ENCODE measurements at regions not wholly inside any gene's neighbourhood (a gene's known extent, or its start where the extent isn't known, plus 50 kb on each side); places are given as distances from the start of the nearest gene placed in this dataset.

DNA sequence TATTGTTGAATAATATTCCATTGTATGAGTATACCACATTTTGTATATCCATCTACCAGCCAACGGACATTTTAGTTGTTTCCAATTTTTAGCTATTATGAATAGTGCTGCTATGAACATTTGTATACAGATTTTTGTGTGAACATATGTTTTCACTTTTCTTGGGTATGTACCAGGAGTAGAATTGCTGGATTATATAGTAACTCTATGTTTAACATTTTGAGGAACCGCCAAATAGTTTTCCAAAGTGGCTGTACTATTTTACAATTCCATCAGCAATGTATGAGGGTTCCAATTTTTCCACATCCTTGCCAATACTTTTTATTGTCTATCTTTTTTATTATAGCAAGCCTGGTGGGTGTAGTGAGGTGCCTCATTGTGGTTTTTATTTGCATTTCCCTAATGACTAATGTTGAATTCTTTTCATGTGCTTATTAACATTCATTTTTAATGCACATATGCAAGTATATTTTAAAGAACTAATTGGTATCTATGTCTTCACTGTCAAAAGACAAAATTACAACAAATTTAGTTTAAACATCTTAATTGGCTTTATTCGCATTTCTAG is 77.5 kb upstream of the PIAS1 start:
- DNase-seq, result no peak
- Histone ChIP-seq H3K27me3 (ENCODE audit: control insufficient read depth, insufficient read depth, low read length) (no peaks in the 10 kb centered on the region), H3K4me3 (ENCODE audit: insufficient read depth, low read depth, low read length) (no peak overlapping the region), H3K36me3 (replicated peaks; ENCODE audit: control insufficient read depth, insufficient read depth, low read length) (no peaks in the 10 kb centered on the region)

DNA sequence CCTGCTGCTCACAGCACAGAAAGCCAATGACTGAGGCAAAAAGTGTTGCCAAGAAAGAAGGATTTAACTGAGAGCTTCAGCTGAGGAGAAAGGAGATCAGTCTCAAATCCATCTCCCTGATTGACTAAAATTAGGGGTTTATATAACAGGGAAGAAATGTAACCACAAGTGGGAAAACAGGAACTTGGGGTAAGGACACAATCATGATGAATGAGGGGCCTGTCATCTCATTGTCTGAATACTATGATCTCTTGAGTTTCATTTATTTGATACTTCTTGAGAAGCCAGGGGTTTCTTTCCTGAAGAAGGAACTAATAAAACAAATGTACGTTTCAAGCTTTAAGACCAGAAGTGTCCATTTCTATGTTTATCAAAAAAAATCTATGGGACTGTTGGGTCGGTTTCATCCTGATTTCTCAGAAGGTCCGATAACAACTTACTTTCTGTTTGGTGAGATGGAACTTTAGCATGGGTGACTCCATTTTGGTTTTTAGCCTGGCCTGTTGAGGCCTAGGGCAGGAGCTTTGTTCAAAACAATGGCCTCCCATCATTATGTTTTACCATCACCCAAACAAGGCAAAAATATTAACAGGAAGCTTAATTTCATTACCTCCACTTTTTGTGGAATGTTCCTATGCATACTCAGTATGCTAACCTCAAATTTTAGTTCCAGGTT is 76.6 kb upstream of the PIAS1 start:
- no peak for DNase-seq
- H3K4me3 ChIP-seq (ENCODE audit: insufficient read depth, low read depth, low read length), result no peak overlapping the region
- H3K36me3 ChIP-seq (replicated peaks; ENCODE audit: control insufficient read depth, insufficient read depth, low read length), result no peaks in the 10 kb centered on the region
- H3K27me3 ChIP-seq (ENCODE audit: control insufficient read depth, insufficient read depth, low read length), result no peaks in the 10 kb centered on the region

DNA sequence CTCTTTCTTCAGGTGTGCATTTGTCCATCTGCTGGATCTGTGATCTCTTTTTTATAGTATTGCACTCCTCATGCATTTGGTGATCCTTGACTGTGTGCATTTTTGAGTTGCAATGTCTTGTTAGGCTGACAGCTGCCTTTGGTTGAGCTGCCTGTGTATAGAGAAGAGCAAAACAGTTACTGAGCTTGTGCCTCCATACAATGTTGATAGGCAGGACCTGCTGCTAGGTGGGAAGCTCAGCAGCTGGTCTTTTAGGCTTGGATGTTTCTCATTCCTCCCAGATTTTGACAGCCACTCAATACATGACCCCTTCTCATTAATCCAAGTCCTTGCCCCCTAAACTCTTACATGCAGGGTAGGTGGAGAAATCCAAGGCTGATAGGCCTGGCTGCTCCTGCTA is 74.8 kb upstream of the PIAS1 start:
- Histone ChIP-seq H3K36me3 (replicated peaks; ENCODE audit: control insufficient read depth, insufficient read depth, low read length) (no peaks in the 10 kb centered on the region), H3K27me3 (ENCODE audit: control insufficient read depth, insufficient read depth, low read length) (no peaks in the 10 kb centered on the region), H3K4me3 (ENCODE audit: insufficient read depth, low read depth, low read length) (no peak overlapping the region)
- no peak for DNase-seq

- Histone ChIP-seq H3K36me3 (replicated peaks; ENCODE audit: control insufficient read depth, insufficient read depth, low read length) (no peaks in the 10 kb centered on the region), H3K4me3 (ENCODE audit: insufficient read depth, low read depth, low read length) (no peak overlapping the region), H3K27me3 (ENCODE audit: control insufficient read depth, insufficient read depth, low read length) (no peaks in the 10 kb centered on the region)
- no peak for DNase-seq
Measured at GRCh38 chr15:67980171-67980570, 73.9 kb upstream of the PIAS1 start.

GRCh38 chr15:67980773-67981685 is 73.1 kb upstream of the PIAS1 start:
- no peak overlapping the region for H3K4me3 ChIP-seq (ENCODE audit: insufficient read depth, low read depth, low read length)
- DNase-seq, result peak; percentile 22
- no peaks in the 10 kb centered on the region for H3K27me3 ChIP-seq (ENCODE audit: control insufficient read depth, insufficient read depth, low read length)
- no peaks in the 10 kb centered on the region for H3K36me3 ChIP-seq (replicated peaks; ENCODE audit: control insufficient read depth, insufficient read depth, low read length)

GRCh38 chr15:67981848-67982247 is 72.3 kb upstream of the PIAS1 start:
- Histone ChIP-seq H3K36me3 (replicated peaks; ENCODE audit: control insufficient read depth, insufficient read depth, low read length) (no peaks in the 10 kb centered on the region), H3K4me3 (ENCODE audit: insufficient read depth, low read depth, low read length) (no peak overlapping the region), H3K27me3 (ENCODE audit: control insufficient read depth, insufficient read depth, low read length) (no peaks in the 10 kb centered on the region)
- no peak for DNase-seq

GRCh38 chr15:67991706-67992105 is 62.4 kb upstream of the PIAS1 start:
- H3K36me3 ChIP-seq (replicated peaks; ENCODE audit: control insufficient read depth, insufficient read depth, low read length), result no peaks in the 10 kb centered on the region

DNA sequence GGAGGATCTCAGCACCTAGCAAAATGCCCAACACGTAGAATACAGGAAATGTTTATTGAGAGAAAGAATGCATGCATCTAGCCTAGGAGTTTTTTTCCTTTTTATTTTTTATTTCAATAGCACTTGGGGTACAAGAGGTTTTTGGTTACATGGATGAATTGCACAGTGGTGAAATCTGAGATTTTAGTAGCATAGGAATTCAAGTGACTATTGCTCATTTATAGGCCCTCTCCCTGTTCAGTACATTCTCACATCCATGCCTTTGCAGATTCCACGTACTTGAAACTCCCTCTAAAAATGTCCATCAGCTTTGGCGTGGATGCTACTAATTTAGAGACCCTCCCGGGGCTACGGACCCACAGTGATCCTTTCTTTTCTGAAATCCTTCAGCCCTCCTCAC is 61.7 kb upstream of the PIAS1 start:
- Histone ChIP-seq H3K4me3 (ENCODE audit: insufficient read depth, low read depth, low read length) (no peak overlapping the region), H3K36me3 (replicated peaks; ENCODE audit: control insufficient read depth, insufficient read depth, low read length) (no peaks in the 10 kb centered on the region), H3K27me3 (ENCODE audit: control insufficient read depth, insufficient read depth, low read length) (no peaks in the 10 kb centered on the region)
- no peak for DNase-seq

More at GRCh38 chr15:67991706-67992105, 62.4 kb upstream of the PIAS1 start:
- H3K4me3 ChIP-seq (ENCODE audit: insufficient read depth, low read depth, low read length), result no peak overlapping the region
- H3K27me3 ChIP-seq (ENCODE audit: control insufficient read depth, insufficient read depth, low read length), result no peaks in the 10 kb centered on the region
- DNase-seq, result no peak

- no peaks in the 10 kb centered on the region for H3K27me3 ChIP-seq (ENCODE audit: control insufficient read depth, insufficient read depth, low read length)
- DNase-seq, result no peak
- no peaks in the 10 kb centered on the region for H3K36me3 ChIP-seq (replicated peaks; ENCODE audit: control insufficient read depth, insufficient read depth, low read length)
- H3K4me3 ChIP-seq (ENCODE audit: insufficient read depth, low read depth, low read length), result no peak overlapping the region
Measured at GRCh38 chr15:67992834-67993233, 61.3 kb upstream of the PIAS1 start.

- no peak for DNase-seq
- Histone ChIP-seq H3K4me3 (ENCODE audit: insufficient read depth, low read depth, low read length) (no peak overlapping the region), H3K27me3 (ENCODE audit: control insufficient read depth, insufficient read depth, low read length) (no peaks in the 10 kb centered on the region), H3K36me3 (replicated peaks; ENCODE audit: control insufficient read depth, insufficient read depth, low read length) (no peaks in the 10 kb centered on the region)
Measured at GRCh38 chr15:67997996-67998395, 56.1 kb upstream of the PIAS1 start.

- Histone ChIP-seq H3K36me3 (replicated peaks; ENCODE audit: control insufficient read depth, insufficient read depth, low read length) (no peaks in the 10 kb centered on the region), H3K27me3 (ENCODE audit: control insufficient read depth, insufficient read depth, low read length) (no peaks in the 10 kb centered on the region), H3K4me3 (ENCODE audit: insufficient read depth, low read depth, low read length) (no peak overlapping the region)
- no peak for DNase-seq
Measured at GRCh38 chr15:67998599-67999133, 55.4 kb upstream of the PIAS1 start.

DNA sequence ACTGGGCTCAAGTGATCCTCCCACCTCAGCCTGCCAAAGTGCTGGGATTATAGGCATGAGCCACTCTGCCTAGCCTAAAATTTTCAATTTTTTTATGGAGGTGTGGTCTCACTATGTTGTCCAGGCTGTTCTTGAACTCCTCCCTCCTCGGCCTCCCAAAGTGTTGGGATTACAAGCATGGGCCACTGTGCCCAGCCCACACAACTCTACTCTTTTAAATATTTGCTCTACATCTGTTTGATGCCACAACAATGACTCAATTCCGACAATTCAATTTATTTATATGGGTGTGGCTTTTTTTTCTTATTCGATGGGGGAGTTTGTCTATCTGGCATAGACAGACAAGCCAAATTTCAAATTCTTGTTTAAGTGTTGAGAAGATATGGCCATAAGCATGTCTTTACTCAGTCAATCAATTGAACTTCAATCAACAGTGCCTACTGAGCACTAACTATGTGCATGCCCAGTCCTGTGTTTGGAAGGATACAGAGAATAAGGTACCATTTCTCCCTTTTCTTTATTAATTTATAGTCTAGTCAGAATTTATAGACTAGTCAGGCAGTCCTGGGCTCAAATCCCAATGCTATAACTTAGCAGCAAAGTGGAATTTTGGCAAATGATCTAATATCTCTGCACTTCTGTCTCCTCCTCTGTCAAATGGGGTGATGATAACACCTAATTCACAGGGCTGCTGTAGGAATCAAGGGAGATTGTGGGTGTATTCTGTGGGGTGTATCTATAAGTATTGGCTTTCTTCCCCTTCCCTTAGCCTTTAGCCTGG is 54.6 kb upstream of the PIAS1 start:
- no peak overlapping the region for H3K4me3 ChIP-seq (ENCODE audit: insufficient read depth, low read depth, low read length)
- no peaks in the 10 kb centered on the region for H3K27me3 ChIP-seq (ENCODE audit: control insufficient read depth, insufficient read depth, low read length)
- H3K36me3 ChIP-seq (replicated peaks; ENCODE audit: control insufficient read depth, insufficient read depth, low read length), result no peaks in the 10 kb centered on the region
- no peak for DNase-seq

- no peaks in the 10 kb centered on the region for H3K36me3 ChIP-seq (replicated peaks; ENCODE audit: control insufficient read depth, insufficient read depth, low read length)
- DNase-seq, result no peak
- H3K4me3 ChIP-seq (ENCODE audit: insufficient read depth, low read depth, low read length), result no peak overlapping the region
- H3K27me3 ChIP-seq (ENCODE audit: control insufficient read depth, insufficient read depth, low read length), result no peaks in the 10 kb centered on the region
Measured at GRCh38 chr15:68000754-68001153, 53.4 kb upstream of the PIAS1 start.

DNA sequence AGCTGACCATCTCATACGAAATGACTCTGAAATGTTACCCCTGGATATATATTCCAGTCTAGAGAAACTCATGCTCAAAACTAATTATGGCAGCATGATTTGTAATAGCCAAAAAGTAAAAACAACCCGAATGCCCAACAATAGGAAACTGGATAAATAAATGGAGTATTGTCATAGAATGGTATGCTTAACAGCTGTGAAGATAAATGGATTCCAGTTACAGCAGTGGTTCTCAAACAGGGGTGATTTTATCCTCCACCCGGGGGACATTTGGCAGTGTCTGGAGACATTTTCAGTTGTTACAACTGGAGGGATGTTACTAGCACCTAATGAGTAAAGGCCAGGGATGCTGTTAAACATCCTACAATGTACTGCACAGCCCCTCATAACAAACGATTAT is 52.3 kb upstream of the PIAS1 start:
- Histone ChIP-seq H3K36me3 (replicated peaks; ENCODE audit: control insufficient read depth, insufficient read depth, low read length) (no peaks in the 10 kb centered on the region), H3K27me3 (ENCODE audit: control insufficient read depth, insufficient read depth, low read length) (no peaks in the 10 kb centered on the region), H3K4me3 (ENCODE audit: insufficient read depth, low read depth, low read length) (no peak overlapping the region)
- DNase-seq, result no peak

Measured in H7 (cell line).